ENCODE measurements at regions not wholly inside any gene's neighbourhood (a gene's known extent, or its start where the extent isn't known, plus 50 kb on each side); places are given as distances from the start of the nearest gene placed in this dataset.

- no peak for FAIRE-seq
- intact Hi-C loops (cut with micrococcal nuclease) = no loop called here
Measured at GRCh38 chr11:35078470-35078735, 60.6 kb upstream of the CD44 start.

GRCh38 chr11:35079611-35080010 is 59.4 kb upstream of the CD44 start:
- Histone ChIP-seq H3K9me3 (replicated peaks; ENCODE audit: control insufficient read depth, insufficient read depth, low read depth, low read length) (no peaks in the 10 kb centered on the region), H3K36me3 (ENCODE audit: control insufficient read depth, insufficient read depth, low read length) (no peaks in the 10 kb centered on the region), H2AFZ (ENCODE audit: low read depth, low read length) (no peak overlapping the region), H3K9me1 (ENCODE audit: control insufficient read depth, insufficient read depth, low read length) (no peaks in the 10 kb centered on the region), H3K4me3 (no peak overlapping the region), H4K20me1 (replicated peaks; ENCODE audit: control insufficient read depth, insufficient read depth, low read length) (no peaks in the 10 kb centered on the region), H3K79me2 (ENCODE audit: control insufficient read depth, insufficient read depth, low read length) (no peaks in the 10 kb centered on the region), H3K27me3 (ENCODE audit: control insufficient read depth in 2 of 2, insufficient read depth in 2 of 2, low read length in 2 of 2) (no peaks in the 10 kb centered on the region), H3K27ac (ENCODE audit: extremely low read depth, low read depth, low read length) (no peak overlapping the region; the same call in 2 of the 3 replicates), H3K9ac (ENCODE audit: insufficient read depth in 1 of 2, low read depth in 2 of 2, low read length in 2 of 2) (no peak overlapping the region), H3K4me2 (ENCODE audit: insufficient read depth, low read length) (no peak overlapping the region), H3K4me1 (replicated peaks in 1 of 2; ENCODE audit: control insufficient read depth in 2 of 2, insufficient read depth in 2 of 2, low read length in 2 of 2) (peaks cover 6 to 24% of the 10 kb centered on the region in 2 experiments; a peak in 4 of 5 replicates)
- BruUV-seq (replicated peaks) = no TSS peak
- intact Hi-C loops (cut with micrococcal nuclease) (no loop called here), in situ Hi-C loops (cut with MboI) (no loop called here)
- DNase-seq (ENCODE audit: extremely low read depth in 1 of 4, low spot score in 3 of 4) (no peak), FAIRE-seq (no peak), ATAC-seq (no peak)
- ChIA-PET CTCF (ENCODE audit: low intra/inter-chr PET ratio) (no interaction called here), POLR2A (no interaction called here)
- 15% methylated on average over 4 of the region's 4 CpGs for WGBS (ENCODE audit: insufficient coverage, low coverage, missing lambda C conversion rate)
- TF ChIP-seq EP400 (IDR thresholded peaks at IDR 0.05) = no peak
- no peak for TF ChIP-seq GTF2B (IDR thresholded peaks at IDR 0.05; ENCODE audit: extremely low read depth, insufficient read length)
- TF ChIP-seq CUX1 (CRISPR knock-in tag; IDR thresholded peaks at IDR 0.05) = no peak
- TF ChIP-seq ZBTB34 (CRISPR knock-in tag; IDR thresholded peaks at IDR 0.05) = no peak

More at GRCh38 chr11:35078470-35078735, 60.6 kb upstream of the CD44 start:
- BruUV-seq (replicated peaks) = no TSS peak
- no peak overlapping the region for H3K4me3 ChIP-seq
- no peak overlapping the region for H3K27ac ChIP-seq (ENCODE audit: extremely low read depth, low read depth, low read length)
- H3K36me3 ChIP-seq (ENCODE audit: control insufficient read depth, insufficient read depth, low read length) = no peaks in the 10 kb centered on the region
- no peak for DNase-seq (ENCODE audit: extremely low read depth in 1 of 4, low spot score in 3 of 4)
- TF ChIP-seq ZNF280A (IDR thresholded peaks at IDR 0.05; ENCODE audit: low read depth, partially characterized antibody) = no peak
- ChIA-PET CTCF (ENCODE audit: low intra/inter-chr PET ratio) (no interaction called here), POLR2A (no interaction called here)
- no peaks in the 10 kb centered on the region for H3K9me3 ChIP-seq (replicated peaks; ENCODE audit: control insufficient read depth, insufficient read depth, low read depth, low read length)
- H3K9me1 ChIP-seq (ENCODE audit: control insufficient read depth, insufficient read depth, low read length) = no peaks in the 10 kb centered on the region
- no peaks in the 10 kb centered on the region for H3K79me2 ChIP-seq (ENCODE audit: control insufficient read depth, insufficient read depth, low read length)
- no peak for ATAC-seq
- peaks cover 6 to 22% of the 10 kb centered on the region in 2 experiments; a peak in 4 of 5 replicates for H3K4me1 ChIP-seq (replicated peaks in 1 of 2; ENCODE audit: control insufficient read depth in 2 of 2, insufficient read depth in 2 of 2, low read length in 2 of 2)
- no peaks in the 10 kb centered on the region for H4K20me1 ChIP-seq (replicated peaks; ENCODE audit: control insufficient read depth, insufficient read depth, low read length)
- H3K9ac ChIP-seq (ENCODE audit: insufficient read depth in 1 of 2, low read depth in 2 of 2, low read length in 2 of 2) = no peak overlapping the region
- H2AFZ ChIP-seq (ENCODE audit: low read depth, low read length) = no peak overlapping the region
- H3K27me3 ChIP-seq (ENCODE audit: control insufficient read depth in 2 of 2, insufficient read depth in 2 of 2, low read length in 2 of 2) = no peaks in the 10 kb centered on the region
- 7% methylated on average over 1 of the region's 1 CpG for WGBS (ENCODE audit: insufficient coverage, low coverage, missing lambda C conversion rate)
- no peak overlapping the region for H3K4me2 ChIP-seq (ENCODE audit: insufficient read depth, low read length)
- in situ Hi-C loops (cut with MboI) = no loop called here
